OCI-LY1 (cell line): ENCODE measurements at regions not wholly inside any gene's neighbourhood (a gene's known extent, or its start where the extent isn't known, plus 50 kb on each side); places are given as distances from the start of the nearest gene placed in this dataset.
A peak's percentile ranks its signal among the peaks of the same experiment; 100 is the strongest.

ENCODE experiments used
- H2AFZ ChIP-seq: fragments of 200-600 bp; sonication (generic), shearing (Covaris generic); 2 replicates; pipeline ENCODE4 v1.6.0; 2014; ENCODE audit warnings: antibody characterized with exemption, mild to moderate bottlenecking, low read length
- H3F3A ChIP-seq: fragments of 200-600 bp; sonication (generic), shearing (Covaris generic); 2 replicates; pipeline ENCODE4 v1.6.0; 2014; ENCODE audit warnings: mild to moderate bottlenecking, antibody characterized with exemption, low read length, moderate library complexity; ENCODE audit not compliant: insufficient read depth
- H3K27ac ChIP-seq: fragments of 200-600 bp; sonication (generic); 2 replicates; pipeline ENCODE4 v1.5.1; 2014; ENCODE audit warnings: low read length, mixed run types, mild to moderate bottlenecking, low read depth; ENCODE audit not compliant: poor library complexity, severe bottlenecking
- H3K27me3 ChIP-seq: fragments of 200-600 bp; sonication (generic); 2 replicates; pipeline ENCODE4 v1.6.0; 2014; ENCODE audit warnings: antibody characterized with exemption, mild to moderate bottlenecking, low read length, moderate library complexity; ENCODE audit not compliant: insufficient read depth
- H3K36me3 ChIP-seq: fragments of 200-600 bp; sonication (generic); 2 replicates; pipeline ENCODE4 v1.6.1; 2014; ENCODE audit warnings: mild to moderate bottlenecking, antibody characterized with exemption, low read length, moderate library complexity, mixed read lengths; ENCODE audit not compliant: insufficient read depth
- H3K4me1 ChIP-seq: fragments of 200-600 bp; sonication (generic); 2 replicates; pipeline ENCODE4 v1.5.1; 2014; ENCODE audit warnings: mild to moderate bottlenecking, low read length, moderate library complexity; ENCODE audit not compliant: insufficient read depth, severe bottlenecking
- H3K4me2 ChIP-seq: fragments of 200-600 bp; sonication (generic), shearing (Covaris generic); 2 replicates; pipeline ENCODE4 v1.6.1; 2014; ENCODE audit warnings: low read length
- H3K4me3 ChIP-seq: fragments of 200-600 bp; sonication (generic); 2 replicates; pipeline ENCODE4 v1.5.1; 2014; ENCODE audit warnings: low read length, low read depth, mild to moderate bottlenecking, mixed read lengths; ENCODE audit not compliant: poor library complexity, severe bottlenecking
- H3K79me2 ChIP-seq: fragments of 200-600 bp; shearing (Covaris generic); 2 replicates; pipeline ENCODE4 v1.6.1; 2016; ENCODE audit warnings: mixed run types, low read length, mixed read lengths; ENCODE audit not compliant: insufficient read depth
- H3K9ac ChIP-seq: fragments of 200-600 bp; sonication (generic), shearing (Covaris generic); 2 replicates; pipeline ENCODE4 v1.6.1; 2014; ENCODE audit warnings: mild to moderate bottlenecking, low read length, mixed read lengths
- H3K9me2 ChIP-seq: fragments of 200-600 bp; sonication (generic), shearing (Covaris generic); 2 replicates; pipeline ENCODE4 v1.6.1; 2014; ENCODE audit warnings: low read depth, mild to moderate bottlenecking, low read length, mixed read lengths
- H3K9me3 ChIP-seq: fragments of 200-600 bp; shearing (Covaris generic); 2 replicates; pipeline ENCODE4 v1.6.1; 2014; ENCODE audit warnings: low read length, mixed read lengths
- H4K20me1 ChIP-seq: fragments of 200-600 bp; sonication (generic), shearing (Covaris generic); 2 replicates; pipeline ENCODE4 v1.6.0; 2016; ENCODE audit warnings: mild to moderate bottlenecking, low read length; ENCODE audit not compliant: insufficient read depth
- EZH2 ChIP-seq: fragments of 200-600 bp; sonication (generic), shearing (Covaris generic); IDR thresholded peaks from 2 replicates; pipeline ENCODE4 v1.8.0; 2017; ENCODE audit warnings: borderline replicate concordance, mixed run types, mild to moderate bottlenecking, antibody characterized with exemption, low read length, moderate library complexity, mixed read lengths
- TF ChIP-seq, protein P1 (sequence below): fragments of 200-600 bp; sonication (generic), shearing (Covaris generic); IDR thresholded peaks from 2 replicates; pipeline ENCODE4 v1.5.1; 2017; ENCODE audit warnings: mild to moderate bottlenecking, antibody characterized with exemption, low read length, moderate library complexity, mixed read lengths

DNA sequence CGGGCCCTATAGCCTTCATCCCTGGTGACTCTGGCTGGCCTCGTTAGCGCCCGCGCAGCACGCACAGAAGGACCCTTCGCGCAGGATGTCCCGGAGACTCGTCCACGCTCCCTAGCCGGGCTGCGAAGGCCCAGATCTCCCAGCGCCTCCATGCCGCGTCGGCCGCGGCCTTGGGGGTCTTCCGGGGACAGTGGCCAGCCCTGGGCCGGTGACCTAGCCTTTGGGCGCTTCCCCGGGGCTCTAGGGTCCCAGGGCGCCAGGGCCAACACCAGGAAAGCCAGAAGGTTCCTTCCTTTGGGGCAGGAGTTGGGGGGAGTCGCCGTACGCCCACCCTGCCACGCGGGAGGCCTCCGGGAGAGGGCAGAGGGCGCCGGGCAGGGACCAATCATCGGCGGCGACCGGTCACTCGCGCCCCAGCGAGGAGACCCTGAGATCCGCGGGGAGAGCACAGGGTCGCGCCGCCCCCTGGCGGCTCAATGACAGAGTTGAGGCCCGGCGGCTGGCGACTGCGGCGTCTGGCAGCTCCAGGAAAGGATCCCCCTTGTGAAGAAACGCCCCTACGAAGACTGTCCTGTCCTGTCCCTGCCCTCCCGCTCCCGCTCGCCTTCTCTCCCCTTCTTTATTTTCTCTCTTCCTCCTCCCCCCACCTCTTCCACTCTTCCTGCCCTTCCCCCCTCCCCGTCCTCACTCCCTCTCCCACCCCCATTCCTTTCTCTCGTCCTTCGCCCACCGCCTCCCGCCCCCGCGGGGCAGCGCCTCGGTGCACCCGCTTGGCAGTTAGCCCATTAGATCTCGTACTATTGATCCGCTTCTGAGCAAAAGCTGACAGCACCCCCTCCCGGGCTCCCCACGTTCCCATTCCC, 62.3 kb upstream of the LBX1 start:
- Histone ChIP-seq H3K9ac (no peak overlapping the region), H3K27ac (no peak overlapping the region), H4K20me1 (no peaks in the 10 kb centered on the region), H3K27me3 (no peaks in the 10 kb centered on the region), H3K4me3 (peak overlapping the region; percentile 29), H3K9me3 (no peaks in the 10 kb centered on the region), H3K4me2 (peak overlapping the region; percentile 38; the same call in 1 of the 2 replicates), H3K4me1 (peaks cover 7% of the 10 kb centered on the region), H3K79me2 (no peaks in the 10 kb centered on the region), H2AFZ (no peak overlapping the region), H3K36me3 (no peaks in the 10 kb centered on the region), H3F3A (no peaks in the 10 kb centered on the region), H3K9me2 (no peaks in the 10 kb centered on the region)
- TF ChIP-seq, protein P1, sequence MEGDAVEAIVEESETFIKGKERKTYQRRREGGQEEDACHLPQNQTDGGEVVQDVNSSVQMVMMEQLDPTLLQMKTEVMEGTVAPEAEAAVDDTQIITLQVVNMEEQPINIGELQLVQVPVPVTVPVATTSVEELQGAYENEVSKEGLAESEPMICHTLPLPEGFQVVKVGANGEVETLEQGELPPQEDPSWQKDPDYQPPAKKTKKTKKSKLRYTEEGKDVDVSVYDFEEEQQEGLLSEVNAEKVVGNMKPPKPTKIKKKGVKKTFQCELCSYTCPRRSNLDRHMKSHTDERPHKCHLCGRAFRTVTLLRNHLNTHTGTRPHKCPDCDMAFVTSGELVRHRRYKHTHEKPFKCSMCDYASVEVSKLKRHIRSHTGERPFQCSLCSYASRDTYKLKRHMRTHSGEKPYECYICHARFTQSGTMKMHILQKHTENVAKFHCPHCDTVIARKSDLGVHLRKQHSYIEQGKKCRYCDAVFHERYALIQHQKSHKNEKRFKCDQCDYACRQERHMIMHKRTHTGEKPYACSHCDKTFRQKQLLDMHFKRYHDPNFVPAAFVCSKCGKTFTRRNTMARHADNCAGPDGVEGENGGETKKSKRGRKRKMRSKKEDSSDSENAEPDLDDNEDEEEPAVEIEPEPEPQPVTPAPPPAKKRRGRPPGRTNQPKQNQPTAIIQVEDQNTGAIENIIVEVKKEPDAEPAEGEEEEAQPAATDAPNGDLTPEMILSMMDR, result peak; percentile 23; the same call in 1 of the 2 replicates
- TF ChIP-seq EZH2, result no peak

DNA sequence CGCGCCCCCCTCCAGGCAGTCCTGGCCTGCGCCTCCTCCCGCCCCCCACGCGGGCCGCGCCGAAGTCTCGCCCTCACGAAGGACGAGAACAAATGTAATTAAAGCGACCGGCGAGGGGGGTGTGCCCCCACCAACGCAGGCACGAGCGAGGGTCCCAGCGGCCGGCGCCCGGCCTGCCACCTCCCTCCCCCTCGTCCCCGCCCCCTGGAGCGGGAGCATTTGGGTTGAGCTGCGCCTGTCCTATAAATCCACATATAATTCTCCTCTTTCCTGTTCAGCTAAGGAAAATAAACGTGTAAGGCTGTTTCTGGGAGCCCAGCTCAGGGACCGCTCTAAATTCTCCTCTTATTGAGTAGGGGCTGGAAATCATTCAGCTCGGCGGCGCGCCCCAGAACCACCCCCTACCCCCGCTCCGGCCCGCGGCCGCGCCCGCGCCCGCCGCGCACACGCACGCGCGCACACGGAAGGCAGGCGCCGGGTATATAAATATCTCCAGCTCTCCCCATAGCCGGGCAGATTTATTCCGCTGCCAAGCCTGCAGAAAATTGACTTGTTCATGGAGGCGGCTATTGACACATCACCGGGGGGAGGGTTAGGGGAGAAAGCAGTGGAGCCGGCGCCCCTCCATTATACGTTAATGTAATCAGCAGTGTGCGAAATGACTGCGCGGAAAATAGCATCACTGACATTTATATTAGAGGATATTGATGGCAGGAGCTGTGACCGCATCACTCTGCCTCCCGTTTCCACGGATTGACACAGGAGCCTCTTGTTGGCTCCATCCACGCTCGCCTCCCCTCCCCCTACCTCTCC, 61.6 kb upstream of the BTRC start:
- no peak overlapping the region for H3K9ac ChIP-seq
- H3K27ac ChIP-seq, result no peak overlapping the region
- no peaks in the 10 kb centered on the region for H3F3A ChIP-seq
- no peaks in the 10 kb centered on the region for H3K36me3 ChIP-seq
- no peaks in the 10 kb centered on the region for H3K9me3 ChIP-seq
- H3K79me2 ChIP-seq, result no peaks in the 10 kb centered on the region
- H3K4me1 ChIP-seq, result peaks cover 7% of the 10 kb centered on the region
- no peaks in the 10 kb centered on the region for H4K20me1 ChIP-seq
- H2AFZ ChIP-seq, result no peak overlapping the region
- peak overlapping the region; percentile 38 for H3K4me2 ChIP-seq
- TF ChIP-seq, protein P1, result no peak
- TF ChIP-seq EZH2, result no peak
- no peaks in the 10 kb centered on the region for H3K9me2 ChIP-seq
- no peaks in the 10 kb centered on the region for H3K27me3 ChIP-seq
- H3K4me3 ChIP-seq, result peak overlapping the region; percentile 29

DNA sequence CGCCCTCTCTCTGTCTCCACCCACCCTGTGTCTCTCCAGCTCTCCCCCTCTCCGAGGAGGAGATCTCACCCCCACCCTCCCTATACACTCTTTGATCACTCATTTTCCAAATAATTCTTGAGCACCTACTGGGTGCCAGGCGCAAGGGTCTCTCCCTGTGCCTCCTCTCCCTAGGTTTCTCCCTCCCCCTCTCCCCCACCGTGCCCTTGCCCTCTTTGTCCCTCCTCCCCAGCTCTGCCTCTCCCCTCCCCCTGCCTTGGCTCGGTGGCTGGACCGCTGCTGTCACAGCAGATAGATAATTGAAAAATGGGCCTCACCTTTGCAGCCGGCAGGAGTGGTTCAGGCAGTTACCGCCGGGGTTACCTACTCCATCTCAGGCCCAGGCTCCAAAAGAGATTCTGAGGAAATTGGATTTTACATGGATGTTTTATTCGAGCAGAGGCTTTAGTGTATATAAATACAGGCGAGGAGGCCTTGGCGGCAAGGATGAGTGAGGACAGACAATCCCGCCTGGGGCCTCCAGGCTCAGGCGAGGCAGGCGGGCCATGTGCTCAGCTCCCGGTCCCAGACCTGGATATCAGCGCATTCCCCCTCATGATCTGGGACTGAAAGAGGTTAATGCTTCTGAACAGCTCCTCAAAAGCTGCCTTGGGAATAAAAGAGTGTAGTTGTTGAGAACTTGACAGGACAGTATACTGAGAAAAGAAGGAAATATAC, 60.8 kb upstream of the BTRC start:
- no peaks in the 10 kb centered on the region for H3F3A ChIP-seq
- H3K9me2 ChIP-seq, result no peaks in the 10 kb centered on the region
- H3K27ac ChIP-seq, result no peak overlapping the region
- no peak overlapping the region for H2AFZ ChIP-seq
- no peaks in the 10 kb centered on the region for H3K79me2 ChIP-seq
- TF ChIP-seq EZH2, result no peak
- TF ChIP-seq, protein P1, result no peak
- H3K36me3 ChIP-seq, result no peaks in the 10 kb centered on the region
- no peak overlapping the region for H3K4me3 ChIP-seq
- H3K27me3 ChIP-seq, result no peaks in the 10 kb centered on the region
- no peak overlapping the region for H3K9ac ChIP-seq
- no peaks in the 10 kb centered on the region for H3K9me3 ChIP-seq
- H3K4me1 ChIP-seq, result peaks cover 7% of the 10 kb centered on the region
- no peak overlapping the region for H3K4me2 ChIP-seq
- no peaks in the 10 kb centered on the region for H4K20me1 ChIP-seq
